HUDEP-2 (cell line): ENCODE measurements at regions not wholly inside any gene's neighbourhood (a gene's known extent, or its start where the extent isn't known, plus 50 kb on each side); places are given as distances from the start of the nearest gene placed in this dataset.

Source experiments
- DNase-seq, 76 experiments: peaks; one replicate each; lab custom pipeline; 2025; ENCODE audit not compliant: unreplicated experiment in 76 of 76; lab: John Stamatoyannopoulos, UW

GRCh38 chr2:22826703-22827102 is 558.3 kb upstream of the KLHL29 start:
- DNase-seq, result no peak

GRCh38 chr2:22829791-22830190 is 555.2 kb upstream of the KLHL29 start:
- DNase-seq, result no peak

GRCh38 chr2:22832196-22832595 is 552.8 kb upstream of the KLHL29 start:
- DNase-seq, result no peak

- DNase-seq, result no peak
Observed at GRCh38 chr2:22838461-22838860, 546.5 kb upstream of the KLHL29 start.

- no peak for DNase-seq
Observed at GRCh38 chr2:22842205-22842869, 542.6 kb upstream of the KLHL29 start.

- DNase-seq, result no peak
Observed at GRCh38 chr2:22843919-22844537, 541.0 kb upstream of the KLHL29 start.

GRCh38 chr2:22850310-22850709 is 534.7 kb upstream of the KLHL29 start:
- DNase-seq, result no peak

GRCh38 chr2:22854588-22854987 is 530.4 kb upstream of the KLHL29 start:
- no peak for DNase-seq

- DNase-seq, result no peak
Observed at GRCh38 chr2:22855081-22855480, 529.9 kb upstream of the KLHL29 start.

- no peak for DNase-seq
Observed at GRCh38 chr2:22855761-22856184, 529.2 kb upstream of the KLHL29 start.

- no peak for DNase-seq
Observed at GRCh38 chr2:22867973-22868372, 517.0 kb upstream of the KLHL29 start.

GRCh38 chr2:22878121-22878520 is 506.9 kb upstream of the KLHL29 start:
- DNase-seq, result no peak

- DNase-seq, result no peak
Observed at GRCh38 chr2:22879009-22879863, 505.7 kb upstream of the KLHL29 start.

- DNase-seq, result no peak
Observed at GRCh38 chr2:22880161-22880560, 504.8 kb upstream of the KLHL29 start.

- DNase-seq, result no peak
Observed at GRCh38 chr2:22882011-22882410, 503.0 kb upstream of the KLHL29 start.

- no peak for DNase-seq
Observed at GRCh38 chr2:22882643-22883042, 502.3 kb upstream of the KLHL29 start.

GRCh38 chr2:22883054-22883453 is 501.9 kb upstream of the KLHL29 start:
- no peak for DNase-seq

GRCh38 chr2:22885245-22885644 is 499.7 kb upstream of the KLHL29 start:
- no peak for DNase-seq

- DNase-seq, result no peak
Observed at GRCh38 chr2:22887426-22887825, 497.6 kb upstream of the KLHL29 start.

- no peak for DNase-seq
Observed at GRCh38 chr2:22887845-22888244, 497.1 kb upstream of the KLHL29 start.

GRCh38 chr2:22890132-22890531 is 494.8 kb upstream of the KLHL29 start:
- no peak for DNase-seq
